ENCODE measurements at regions not wholly inside any gene's neighbourhood (a gene's known extent, or its start where the extent isn't known, plus 50 kb on each side); places are given as distances from the start of the nearest gene placed in this dataset.
"Not testable (repeated sequence)": the region's sequence is repeated elsewhere in the genome, so short reads cannot be mapped to it uniquely, and the experiment has no call there.

GRCh38 chr6:26720663-26721218, 61.2 kb upstream of the ZNF322 start:
- not testable (repeated sequence) for H3K27me3 ChIP-seq (ENCODE audit: control insufficient read depth, insufficient read depth, low read length); H3K4me3 ChIP-seq (ENCODE audit: low read length); H3K9ac ChIP-seq (ENCODE audit: low read length); H3K27ac ChIP-seq (ENCODE audit: low read depth, low read length); H3K36me3 ChIP-seq (ENCODE audit: control insufficient read depth, insufficient read depth, low read length); H3K4me1 ChIP-seq (ENCODE audit: control insufficient read depth, insufficient read depth, low read length)

- not testable (repeated sequence) for H3K27ac ChIP-seq (ENCODE audit: low read depth, low read length); H3K27me3 ChIP-seq (ENCODE audit: control insufficient read depth, insufficient read depth, low read length); H3K36me3 ChIP-seq (ENCODE audit: control insufficient read depth, insufficient read depth, low read length); H3K4me1 ChIP-seq (ENCODE audit: control insufficient read depth, insufficient read depth, low read length); H3K9ac ChIP-seq (ENCODE audit: low read length); H3K4me3 ChIP-seq (ENCODE audit: low read length)
Observed at GRCh38 chr6:26730019-26730766, 70.6 kb upstream of the ZNF322 start.

GRCh38 chr6:26734776-26735472, 75.4 kb upstream of the ZNF322 start:
- not testable (repeated sequence) for H3K36me3 ChIP-seq (ENCODE audit: control insufficient read depth, insufficient read depth, low read length); H3K27ac ChIP-seq (ENCODE audit: low read depth, low read length); H3K4me3 ChIP-seq (ENCODE audit: low read length)

GRCh38 chr6:26739811-26740210, 80.3 kb upstream of the ZNF322 start:
- Histone ChIP-seq H3K27me3 (ENCODE audit: control insufficient read depth, insufficient read depth, low read length) (no peaks in the 10 kb centered on the region), H3K27ac (ENCODE audit: low read depth, low read length) (no peak overlapping the region), H3K4me1 (ENCODE audit: control insufficient read depth, insufficient read depth, low read length) (no peaks in the 10 kb centered on the region), H3K4me3 (ENCODE audit: low read length) (no peak overlapping the region), H3K36me3 (ENCODE audit: control insufficient read depth, insufficient read depth, low read length) (no peaks in the 10 kb centered on the region), H3K9ac (ENCODE audit: low read length) (no peak overlapping the region)

More at GRCh38 chr6:26734776-26735472, 75.4 kb upstream of the ZNF322 start:
- not testable (repeated sequence) for H3K27me3 ChIP-seq (ENCODE audit: control insufficient read depth, insufficient read depth, low read length); H3K9ac ChIP-seq (ENCODE audit: low read length); H3K4me1 ChIP-seq (ENCODE audit: control insufficient read depth, insufficient read depth, low read length)

GRCh38 chr6:26743157-26743821, 83.7 kb upstream of the ZNF322 start:
- Histone ChIP-seq H3K4me1 (ENCODE audit: control insufficient read depth, insufficient read depth, low read length) (no peaks in the 10 kb centered on the region), H3K36me3 (ENCODE audit: control insufficient read depth, insufficient read depth, low read length) (no peaks in the 10 kb centered on the region), H3K27ac (ENCODE audit: low read depth, low read length) (no peak overlapping the region), H3K9ac (ENCODE audit: low read length) (no peak overlapping the region), H3K27me3 (ENCODE audit: control insufficient read depth, insufficient read depth, low read length) (no peaks in the 10 kb centered on the region), H3K4me3 (ENCODE audit: low read length) (no peak overlapping the region)

- Histone ChIP-seq H3K4me1 (ENCODE audit: control insufficient read depth, insufficient read depth, low read length) (no peaks in the 10 kb centered on the region), H3K27me3 (ENCODE audit: control insufficient read depth, insufficient read depth, low read length) (no peaks in the 10 kb centered on the region), H3K36me3 (ENCODE audit: control insufficient read depth, insufficient read depth, low read length) (no peaks in the 10 kb centered on the region), H3K4me3 (ENCODE audit: low read length) (no peak overlapping the region), H3K9ac (ENCODE audit: low read length) (no peak overlapping the region), H3K27ac (ENCODE audit: low read depth, low read length) (no peak overlapping the region)
Observed at GRCh38 chr6:26743941-26744699, 84.6 kb upstream of the ZNF322 start.

- not testable (repeated sequence) for H3K4me3 ChIP-seq (ENCODE audit: low read length); H3K27ac ChIP-seq (ENCODE audit: low read depth, low read length); H3K4me1 ChIP-seq (ENCODE audit: control insufficient read depth, insufficient read depth, low read length); H3K36me3 ChIP-seq (ENCODE audit: control insufficient read depth, insufficient read depth, low read length); H3K9ac ChIP-seq (ENCODE audit: low read length); H3K27me3 ChIP-seq (ENCODE audit: control insufficient read depth, insufficient read depth, low read length)
Observed at GRCh38 chr6:26744837-26745282, 85.3 kb upstream of the ZNF322 start.

- H3K27me3 ChIP-seq (ENCODE audit: control insufficient read depth, insufficient read depth, low read length); H3K9ac ChIP-seq (ENCODE audit: low read length); H3K27ac ChIP-seq (ENCODE audit: low read depth, low read length); H3K36me3 ChIP-seq (ENCODE audit: control insufficient read depth, insufficient read depth, low read length); H3K4me3 ChIP-seq (ENCODE audit: low read length); H3K4me1 ChIP-seq (ENCODE audit: control insufficient read depth, insufficient read depth, low read length): not testable (repeated sequence)
Observed at GRCh38 chr6:26745964-26746363, 86.4 kb upstream of the ZNF322 start.

GRCh38 chr6:26749126-26749758, 89.7 kb upstream of the ZNF322 start:
- H3K27me3 ChIP-seq (ENCODE audit: control insufficient read depth, insufficient read depth, low read length); H3K4me3 ChIP-seq (ENCODE audit: low read length); H3K36me3 ChIP-seq (ENCODE audit: control insufficient read depth, insufficient read depth, low read length); H3K9ac ChIP-seq (ENCODE audit: low read length); H3K27ac ChIP-seq (ENCODE audit: low read depth, low read length); H3K4me1 ChIP-seq (ENCODE audit: control insufficient read depth, insufficient read depth, low read length): not testable (repeated sequence)

- H3K4me3 ChIP-seq (ENCODE audit: low read length); H3K4me1 ChIP-seq (ENCODE audit: control insufficient read depth, insufficient read depth, low read length); H3K9ac ChIP-seq (ENCODE audit: low read length); H3K27ac ChIP-seq (ENCODE audit: low read depth, low read length); H3K36me3 ChIP-seq (ENCODE audit: control insufficient read depth, insufficient read depth, low read length); H3K27me3 ChIP-seq (ENCODE audit: control insufficient read depth, insufficient read depth, low read length): not testable (repeated sequence)
Observed at GRCh38 chr6:26749759-26750126, 90.2 kb upstream of the ZNF322 start.

GRCh38 chr6:26754212-26754611, 94.7 kb upstream of the ZNF322 start:
- peaks cover 12% of the 10 kb centered on the region for H3K27me3 ChIP-seq (ENCODE audit: control insufficient read depth, insufficient read depth, low read length)
- no peak overlapping the region for H3K27ac ChIP-seq (ENCODE audit: low read depth, low read length)
- no peaks in the 10 kb centered on the region for H3K4me1 ChIP-seq (ENCODE audit: control insufficient read depth, insufficient read depth, low read length)
- H3K36me3 ChIP-seq (ENCODE audit: control insufficient read depth, insufficient read depth, low read length), result no peaks in the 10 kb centered on the region
- no peak overlapping the region for H3K9ac ChIP-seq (ENCODE audit: low read length)
- no peak overlapping the region for H3K4me3 ChIP-seq (ENCODE audit: low read length)

GRCh38 chr6:26754801-26755200, 95.3 kb upstream of the ZNF322 start:
- H3K4me1 ChIP-seq (ENCODE audit: control insufficient read depth, insufficient read depth, low read length); H3K4me3 ChIP-seq (ENCODE audit: low read length); H3K27ac ChIP-seq (ENCODE audit: low read depth, low read length); H3K36me3 ChIP-seq (ENCODE audit: control insufficient read depth, insufficient read depth, low read length); H3K9ac ChIP-seq (ENCODE audit: low read length): not testable (repeated sequence)
- peaks cover 12% of the 10 kb centered on the region for H3K27me3 ChIP-seq (ENCODE audit: control insufficient read depth, insufficient read depth, low read length)

Measured in rectal smooth muscle tissue (tissue), 1 donor.